ENCODE measurements at regions not wholly inside any gene's neighbourhood (a gene's known extent, or its start where the extent isn't known, plus 50 kb on each side); places are given as distances from the start of the nearest gene placed in this dataset.

DNA sequence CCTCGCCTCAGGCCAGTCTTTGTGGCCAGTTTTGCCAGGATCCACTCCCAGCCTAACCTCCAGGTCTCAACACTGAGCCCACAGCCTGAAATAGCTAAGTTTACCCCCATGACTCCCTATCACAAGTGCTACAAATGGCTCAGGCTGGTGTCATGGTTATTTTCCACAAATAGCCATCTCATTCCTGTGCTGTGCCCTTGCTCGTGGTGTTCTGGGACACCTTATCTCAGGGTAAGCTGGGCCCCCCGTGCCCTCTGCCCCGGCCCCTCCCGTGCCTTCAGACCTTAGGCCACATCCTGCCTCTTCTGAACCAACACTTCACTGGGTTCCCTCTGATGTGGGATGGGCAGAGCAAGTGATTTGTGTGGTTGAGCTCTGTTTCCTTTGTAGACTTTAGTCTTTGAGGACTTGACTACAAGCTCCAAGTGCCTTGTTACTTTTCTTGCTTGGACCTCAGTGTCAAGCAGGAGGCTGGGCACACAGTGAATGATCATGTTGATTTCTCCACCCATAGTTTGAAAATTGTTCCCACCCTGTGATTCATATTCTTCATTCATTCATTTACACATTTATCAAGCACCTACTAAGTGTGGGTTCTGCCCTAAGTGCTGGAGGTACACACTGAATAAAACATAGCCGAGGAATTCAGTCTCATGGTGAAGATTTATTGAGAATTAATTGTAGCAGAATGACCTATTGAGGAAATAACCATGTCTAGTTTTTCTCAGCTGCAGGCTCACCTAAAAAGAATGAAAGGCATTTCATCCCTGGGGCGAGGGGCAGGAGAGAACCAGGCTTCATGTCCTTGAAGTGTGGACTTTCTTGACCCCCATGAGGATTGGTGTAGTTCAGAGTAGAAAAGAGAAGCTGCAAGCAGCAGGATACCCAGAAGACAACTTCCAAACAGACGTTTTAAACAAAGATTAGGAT is 84.5 kb upstream of the CTNNA1 start:
- TF ChIP-seq, protein P1, sequence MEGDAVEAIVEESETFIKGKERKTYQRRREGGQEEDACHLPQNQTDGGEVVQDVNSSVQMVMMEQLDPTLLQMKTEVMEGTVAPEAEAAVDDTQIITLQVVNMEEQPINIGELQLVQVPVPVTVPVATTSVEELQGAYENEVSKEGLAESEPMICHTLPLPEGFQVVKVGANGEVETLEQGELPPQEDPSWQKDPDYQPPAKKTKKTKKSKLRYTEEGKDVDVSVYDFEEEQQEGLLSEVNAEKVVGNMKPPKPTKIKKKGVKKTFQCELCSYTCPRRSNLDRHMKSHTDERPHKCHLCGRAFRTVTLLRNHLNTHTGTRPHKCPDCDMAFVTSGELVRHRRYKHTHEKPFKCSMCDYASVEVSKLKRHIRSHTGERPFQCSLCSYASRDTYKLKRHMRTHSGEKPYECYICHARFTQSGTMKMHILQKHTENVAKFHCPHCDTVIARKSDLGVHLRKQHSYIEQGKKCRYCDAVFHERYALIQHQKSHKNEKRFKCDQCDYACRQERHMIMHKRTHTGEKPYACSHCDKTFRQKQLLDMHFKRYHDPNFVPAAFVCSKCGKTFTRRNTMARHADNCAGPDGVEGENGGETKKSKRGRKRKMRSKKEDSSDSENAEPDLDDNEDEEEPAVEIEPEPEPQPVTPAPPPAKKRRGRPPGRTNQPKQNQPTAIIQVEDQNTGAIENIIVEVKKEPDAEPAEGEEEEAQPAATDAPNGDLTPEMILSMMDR (IDR thresholded peaks at IDR 0.05): no peak

- TF ChIP-seq, protein P1 (IDR thresholded peaks at IDR 0.05): no peak
Observed at GRCh38 chr5:138666226-138666742, 86.9 kb upstream of the CTNNA1 start.

- TF ChIP-seq, protein P1 (IDR thresholded peaks at IDR 0.05): no peak
Observed at GRCh38 chr5:138665261-138665660, 88.0 kb upstream of the CTNNA1 start.

DNA sequence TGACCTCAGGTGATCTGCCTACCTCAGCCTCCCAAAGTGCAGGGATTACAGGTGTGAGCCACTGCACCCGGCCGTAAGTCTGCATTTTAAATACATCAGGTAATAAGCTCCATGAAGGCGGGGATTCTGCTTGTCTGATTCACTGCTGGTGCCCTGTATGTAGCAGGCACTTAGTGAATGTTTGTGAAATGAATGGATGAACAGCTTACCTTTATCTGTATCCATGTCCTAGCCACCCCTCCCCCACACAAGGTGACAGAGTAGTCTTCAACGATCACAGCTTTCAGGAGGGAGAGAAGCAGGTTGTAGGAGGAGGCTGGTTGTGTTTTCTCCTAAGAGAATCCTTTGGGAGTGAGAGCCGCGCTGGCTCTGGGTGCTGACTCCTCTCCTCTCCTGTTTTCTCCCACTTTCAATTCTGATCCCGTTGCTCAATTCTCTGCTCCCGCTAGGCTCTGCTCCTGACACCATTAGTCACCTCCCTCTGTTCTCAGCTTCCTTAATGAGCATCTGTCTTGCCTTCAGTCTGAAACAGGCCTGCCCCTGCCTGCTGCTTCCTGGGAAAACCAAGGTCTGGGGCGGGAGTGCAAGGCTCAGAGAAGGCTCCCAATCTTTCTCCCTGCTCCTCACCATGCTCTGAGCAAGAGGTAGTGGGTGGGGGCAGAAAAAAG is 88.8 kb upstream of the CTNNA1 start:
- TF ChIP-seq, protein P1 (IDR thresholded peaks at IDR 0.05): no peak

- TF ChIP-seq, protein P1 (IDR thresholded peaks at IDR 0.05): no peak
Observed at GRCh38 chr5:138663561-138663960, 88.4 kb upstream of the HSPA9 start.

DNA sequence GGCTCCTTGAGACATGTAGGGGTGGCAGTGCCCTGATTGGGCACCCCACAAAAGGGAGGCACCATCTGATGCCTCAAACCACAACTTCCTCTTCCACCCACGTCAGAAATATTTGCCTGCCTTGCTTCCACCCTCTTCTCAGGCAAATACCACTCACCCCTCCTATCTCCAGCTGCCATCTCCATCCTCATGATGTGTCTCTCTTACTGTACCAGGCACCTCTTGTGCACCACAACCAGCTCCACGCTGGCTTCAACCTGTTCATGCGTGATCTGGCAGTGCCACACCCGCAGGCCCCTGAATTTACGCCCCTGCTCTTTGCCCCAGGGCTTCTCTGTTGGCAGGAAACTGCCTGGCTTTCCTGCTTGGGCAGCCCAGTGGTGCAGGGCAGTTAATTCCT is 87.8 kb upstream of the HSPA9 start:
- TF ChIP-seq, protein P1 (IDR thresholded peaks at IDR 0.05): no peak

- TF ChIP-seq, protein P1 (IDR thresholded peaks at IDR 0.05): no peak
Observed at GRCh38 chr5:138662599-138662998, 87.4 kb upstream of the HSPA9 start.

Measured in LNCAP (cell line).